Transverse colon (tissue), 4 donors: ENCODE measurements at regions not wholly inside any gene's neighbourhood (a gene's known extent, or its start where the extent isn't known, plus 50 kb on each side); places are given as distances from the start of the nearest gene placed in this dataset.
A peak's percentile ranks its signal among the peaks of the same experiment; 100 is the strongest.

Experiments used
- DNase-seq: peaks from one replicate; pipeline ENCODE4 v3.0.0-alpha.2; 2019
- H3K27ac ChIP-seq, 4 donors: fragments of 200-600 bp; sonication (generic); 2 replicates each; pipeline ENCODE4 v1.5.1; 2016 to 2018; ENCODE audit warnings: inconsistent platforms in 4 of 4
- H3K27me3 ChIP-seq: fragments of 200-600 bp; sonication (generic); 2 replicates; pipeline ENCODE4 v1.5.1; 2017; ENCODE audit warnings: inconsistent platforms
- H3K36me3 ChIP-seq, 4 donors: fragments of 200-600 bp; sonication (generic); 2 replicates each; pipeline ENCODE4 v1.5.1; 2017 to 2019; ENCODE audit warnings: inconsistent platforms in 4 of 4
- H3K4me1 ChIP-seq, 4 donors: fragments of 200-600 bp; sonication (generic); 2 replicates each; pipeline ENCODE4 v1.5.1; 2017 to 2020; ENCODE audit warnings: inconsistent platforms in 4 of 4
- H3K4me3 ChIP-seq, 4 donors: fragments of 200-600 bp; sonication (generic); 1 replicate in 1 of 4; 2 replicates in 3 of 4; pipeline versions ENCODE4 v1.5.1 to v1.6.1; 2017 to 2019; ENCODE audit warnings: inconsistent platforms in 4 of 4
- H3K9me3 ChIP-seq, 2 donors: fragments of 200-600 bp; sonication (generic); 2 replicates each; pipeline ENCODE4 v1.5.1; 2017 to 2019; ENCODE audit warnings: inconsistent platforms in 2 of 2
- CTCF ChIP-seq, 5 experiments: fragments of 200-600 bp in 3 of 5; fragments of 450-650 bp in 2 of 5; sonication (generic) in 3 of 5; IDR thresholded peaks; 1 replicate in 2 of 5; 2 replicates in 3 of 5; pipeline ENCODE4 v1.5.1; 2016 to 2017; ENCODE audit warnings: antibody characterized with exemption in 5 of 5, inconsistent platforms in 3 of 5, mild to moderate bottlenecking in 2 of 5, moderate library complexity in 1 of 5
- EP300 ChIP-seq: sonication (generic); formaldehyde crosslinking; IDR thresholded peaks from one replicate; pipeline ENCODE4 v1.6.1; 2017; ENCODE audit warnings: antibody characterized with exemption, low read depth
- POLR2A ChIP-seq: fragments of 450-650 bp; IDR thresholded peaks from one replicate; pipeline ENCODE4 v1.6.1; 2016; ENCODE audit warnings: antibody characterized with exemption, mild to moderate bottlenecking, moderate library complexity
- POLR2AphosphoS5 ChIP-seq, 3 donors: sonication (generic); formaldehyde crosslinking; IDR thresholded peaks; one replicate each; pipeline ENCODE4 v1.6.1; 2016; ENCODE audit warnings: antibody characterized with exemption in 3 of 3
- WGBS, 2 donors: methylation state at CpG; one replicate each; pipeline ENCODE4 v1.1.5; 2018; ENCODE audit warnings: low coverage in 1 of 2; 5-methylcytosine and 5-hydroxymethylcytosine counted together
- in situ Hi-C, 4 donors: fragments of 200-750 bp; cut with MboI; loops; one replicate each; pipeline versions ENCODE4 v1.15.0 to v1.15.1; 2017; ENCODE audit warnings: low sequenced_read_pairs in 3 of 4, low pct_ligation_motif_present in 1 of 4, low pct_unique_long_range_greater_than_20kb in 1 of 4
- intact Hi-C: fragments of 100-400 bp; cut with DNase I; formaldehyde crosslinking; loops from one replicate; pipeline ENCODE4 v1.15.1; 2023; ENCODE audit warnings: low total_unique reads

- intact Hi-C loops (loop anchor here (5.0 kb wide), 1 partner anchor 1526 kb away; the partner anchor contains the start of genes DDX24 and IFI27L1), in situ Hi-C loops (no loop called here)
- WGBS, 2 donors: 58 to 67% methylated on average over 4 to 6 of the region's 6 CpGs
- no peaks in the 10 kb centered on the region for H3K36me3 ChIP-seq
- no peaks in the 10 kb centered on the region for H3K9me3 ChIP-seq
- H3K4me1 ChIP-seq: no peaks in the 10 kb centered on the region
- no peak overlapping the region for H3K27ac ChIP-seq
- no peak for DNase-seq
- peaks cover 20% of the 10 kb centered on the region for H3K27me3 ChIP-seq
- TF ChIP-seq POLR2A (no peak), EP300 (no peak), POLR2AphosphoS5 (IDR thresholded peaks at IDR 0.05) (no peak), CTCF (IDR thresholded peaks at IDR 0.05) (no peak)
- H3K4me3 ChIP-seq: no peak overlapping the region
Observed at GRCh38 chr14:95608637-95609235, 73.9 kb downstream of the GLRX5 start.

GRCh38 chr14:95609398-95609990, 74.6 kb downstream of the GLRX5 start:
- Histone ChIP-seq H3K4me1 (no peaks in the 10 kb centered on the region), H3K9me3 (no peaks in the 10 kb centered on the region), H3K36me3 (no peaks in the 10 kb centered on the region), H3K27ac (no peak overlapping the region), H3K27me3 (peaks cover 20% of the 10 kb centered on the region), H3K4me3 (no peak overlapping the region)
- in situ Hi-C loops: no loop called here
- DNase-seq: no peak
- intact Hi-C loops: loop anchor here (5.0 kb wide), 1 partner anchor 1527 kb away; the partner anchor contains the start of genes DDX24 and IFI27L1
- no peak for TF ChIP-seq POLR2A
- TF ChIP-seq CTCF (IDR thresholded peaks at IDR 0.05): peak in 3 of 5 experiments; percentile 10 to 29 (median 24)
- WGBS, 2 donors: 41 to 51% methylated on average over 6 to 7 of the region's 7 CpGs

- H3K4me1 ChIP-seq: no peaks in the 10 kb centered on the region
- H3K9me3 ChIP-seq: no peaks in the 10 kb centered on the region
- TF ChIP-seq EP300: no peak
- TF ChIP-seq POLR2A: no peak
- TF ChIP-seq POLR2AphosphoS5 (IDR thresholded peaks at IDR 0.05): no peak
- TF ChIP-seq CTCF (IDR thresholded peaks at IDR 0.05): no peak
- intact Hi-C loops (no loop called here), in situ Hi-C loops (no loop called here)
- no peaks in the 10 kb centered on the region for H3K36me3 ChIP-seq
- peaks cover 20% of the 10 kb centered on the region for H3K27me3 ChIP-seq
- H3K4me3 ChIP-seq: no peak overlapping the region
- WGBS, 2 donors: 49 to 53% methylated on average over 6 to 8 of the region's 8 CpGs
- no peak for DNase-seq
- no peak overlapping the region for H3K27ac ChIP-seq
Observed at GRCh38 chr14:95611293-95611880, 74.8 kb upstream of the TCL1B start.

- DNase-seq: no peak
- peaks cover 13% of the 10 kb centered on the region for H3K27me3 ChIP-seq
- intact Hi-C loops: no loop called here
- H3K36me3 ChIP-seq: no peaks in the 10 kb centered on the region
- no peak for TF ChIP-seq POLR2AphosphoS5 (IDR thresholded peaks at IDR 0.05)
- TF ChIP-seq CTCF (IDR thresholded peaks at IDR 0.05): no peak
- TF ChIP-seq EP300: no peak
- TF ChIP-seq POLR2A: no peak
- in situ Hi-C loops: no loop called here
- no peak overlapping the region for H3K27ac ChIP-seq
- no peaks in the 10 kb centered on the region for H3K9me3 ChIP-seq
- no peak overlapping the region for H3K4me3 ChIP-seq
- 66% methylated on average over 5 of the region's 5 CpGs; no CpG with 5 or more reads in 1 of the 2 donors for WGBS, 2 donors
- H3K4me1 ChIP-seq: no peaks in the 10 kb centered on the region
Observed at GRCh38 chr14:95614349-95614748, 71.9 kb upstream of the TCL1B start.
